ENCODE measurements at regions not wholly inside any gene's neighbourhood (a gene's known extent, or its start where the extent isn't known, plus 50 kb on each side); places are given as distances from the start of the nearest gene placed in this dataset.

GRCh38 chr20:58584881-58585752 lies 66.0 kb upstream of the STX16 start:
- TF ChIP-seq, protein P1, sequence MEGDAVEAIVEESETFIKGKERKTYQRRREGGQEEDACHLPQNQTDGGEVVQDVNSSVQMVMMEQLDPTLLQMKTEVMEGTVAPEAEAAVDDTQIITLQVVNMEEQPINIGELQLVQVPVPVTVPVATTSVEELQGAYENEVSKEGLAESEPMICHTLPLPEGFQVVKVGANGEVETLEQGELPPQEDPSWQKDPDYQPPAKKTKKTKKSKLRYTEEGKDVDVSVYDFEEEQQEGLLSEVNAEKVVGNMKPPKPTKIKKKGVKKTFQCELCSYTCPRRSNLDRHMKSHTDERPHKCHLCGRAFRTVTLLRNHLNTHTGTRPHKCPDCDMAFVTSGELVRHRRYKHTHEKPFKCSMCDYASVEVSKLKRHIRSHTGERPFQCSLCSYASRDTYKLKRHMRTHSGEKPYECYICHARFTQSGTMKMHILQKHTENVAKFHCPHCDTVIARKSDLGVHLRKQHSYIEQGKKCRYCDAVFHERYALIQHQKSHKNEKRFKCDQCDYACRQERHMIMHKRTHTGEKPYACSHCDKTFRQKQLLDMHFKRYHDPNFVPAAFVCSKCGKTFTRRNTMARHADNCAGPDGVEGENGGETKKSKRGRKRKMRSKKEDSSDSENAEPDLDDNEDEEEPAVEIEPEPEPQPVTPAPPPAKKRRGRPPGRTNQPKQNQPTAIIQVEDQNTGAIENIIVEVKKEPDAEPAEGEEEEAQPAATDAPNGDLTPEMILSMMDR (IDR thresholded peaks at IDR 0.05) = no peak
- TF ChIP-seq POLR2A (IDR thresholded peaks at IDR 0.05) (no peak), EP300 (IDR thresholded peaks at IDR 0.05) (no peak), POLR2AphosphoS5 (IDR thresholded peaks at IDR 0.05) (no peak)

All from gastroesophageal sphincter (tissue), 3 donors.